K562 (cell line): ENCODE measurements at regions not wholly inside any gene's neighbourhood (a gene's known extent, or its start where the extent isn't known, plus 50 kb on each side); places are given as distances from the start of the nearest gene placed in this dataset.

Source experiments
- ATAC-seq: fragments of 200-7000 bp; cut with Tn5 transposase; 3 replicates; pipeline ENCODE4 v1.9.1; 2020; ENCODE audit warnings: moderate library complexity
- BruUV-seq: library from RNA; stranded (reverse); fragments of 400-500 nt; replicated peaks from 2 replicates; lab custom pipeline; 2021; lab: Mats Ljungman, UMichigan
- CTCF ChIA-PET: fragments of 300-600 bp; formaldehyde crosslinking; extraction: SDS; loops from one replicate; lab custom pipeline; 2021; ENCODE audit warnings: low intra/inter-chr PET ratio; lab: Yijun Ruan, JAX
- POLR2A ChIA-PET: fragments of 300-600, 350-650 bp; sonication (Branson Sonifier 250); formaldehyde crosslinking; extraction: SDS; loops from one replicate; lab custom pipeline; 2021; ENCODE audit warnings: antibody characterized with exemption, inconsistent platforms; lab: Yijun Ruan, JAX
- DNase-seq, 4 experiments: peaks; one replicate each; pipeline versions ENCODE4 v3.0.0 to v3.0.0-alpha.2; 2011 to 2018; ENCODE audit warnings: low spot score in 3 of 4, mixed read lengths in 3 of 4; ENCODE audit errors: extremely low read depth in 1 of 4
- FAIRE-seq: peaks from 2 replicates; lab custom pipeline; 2011; peaks lifted over from hg19 to GRCh38; lab: Jason Lieb, UNC
- H2AFZ ChIP-seq: 2 replicates; pipeline ENCODE4 v1.6.0; 2011; ENCODE audit warnings: low read depth, low read length, control low read depth, inconsistent platforms
- H3K27ac ChIP-seq: fragments of 200-600 bp; 3 replicates; pipeline ENCODE4 v1.8.0; 2011; ENCODE audit warnings: low read depth, mild to moderate bottlenecking, control low read depth, inconsistent platforms, low read length, moderate library complexity, mixed read lengths; ENCODE audit errors: extremely low read depth
- H3K27me3 ChIP-seq, 2 experiments: fragments of 300-600 bp in 1 of 2; 2 replicates in 1 of 2; 3 replicates in 1 of 2; pipeline versions ENCODE4 v1.6.0 to v1.8.0; 2011; ENCODE audit warnings: inconsistent platforms in 2 of 2, low read length in 2 of 2, mild to moderate bottlenecking in 1 of 2, mixed read lengths in 1 of 2, moderate library complexity in 1 of 2; ENCODE audit not compliant: control insufficient read depth in 2 of 2, insufficient read depth in 2 of 2
- H3K36me3 ChIP-seq: fragments of 300-600 bp; 3 replicates; pipeline ENCODE4 v1.8.0; 2011; ENCODE audit warnings: mild to moderate bottlenecking, low read length, inconsistent platforms; ENCODE audit not compliant: control insufficient read depth, insufficient read depth
- H3K4me1 ChIP-seq, 2 experiments: fragments of 200-600 bp in 1 of 2; replicated peaks in 1 of 2; 2 replicates in 1 of 2; 3 replicates in 1 of 2; pipeline versions ENCODE4 v1.5.1 to v1.8.0; 2011; ENCODE audit warnings: inconsistent platforms in 2 of 2, low read length in 2 of 2, mild to moderate bottlenecking in 1 of 2, mixed read lengths in 1 of 2, moderate library complexity in 1 of 2; ENCODE audit not compliant: control insufficient read depth in 2 of 2, insufficient read depth in 2 of 2
- H3K4me2 ChIP-seq: 2 replicates; pipeline ENCODE4 v1.6.1; 2011; ENCODE audit warnings: low read length, control low read depth, inconsistent platforms, mixed read lengths; ENCODE audit not compliant: insufficient read depth
- H3K4me3 ChIP-seq: fragments of 200-600 bp; sonication (generic), shearing (Covaris generic); 2 replicates; pipeline ENCODE4 v1.5.1; 2016; ENCODE audit warnings: control low read depth, inconsistent platforms
- H3K79me2 ChIP-seq: fragments of 200-600 bp; 3 replicates; pipeline ENCODE4 v1.8.0; 2011; ENCODE audit warnings: low read length, inconsistent platforms; ENCODE audit not compliant: control insufficient read depth, insufficient read depth
- H3K9ac ChIP-seq, 2 experiments: 2 replicates each; pipeline versions ENCODE4 v1.6.0 to v1.6.1; 2011; ENCODE audit warnings: low read depth in 2 of 2, low read length in 2 of 2, control low read depth in 1 of 2, inconsistent platforms in 1 of 2, mild to moderate bottlenecking in 1 of 2, mixed read lengths in 1 of 2; ENCODE audit not compliant: insufficient read depth in 1 of 2
- H3K9me1 ChIP-seq: one replicate; pipeline ENCODE4 v1.6.0; 2011; ENCODE audit warnings: inconsistent platforms, mild to moderate bottlenecking, low read length, moderate library complexity; ENCODE audit not compliant: control insufficient read depth, insufficient read depth
- H3K9me3 ChIP-seq: replicated peaks from 2 replicates; pipeline ENCODE4 v1.5.1; 2011; ENCODE audit warnings: low read depth, low read length, inconsistent platforms; ENCODE audit not compliant: control insufficient read depth, insufficient read depth
- H4K20me1 ChIP-seq: replicated peaks from 2 replicates; pipeline ENCODE4 v1.6.1; 2011; ENCODE audit warnings: low read length, inconsistent platforms, mixed read lengths; ENCODE audit not compliant: control insufficient read depth, insufficient read depth
- HEY1 ChIP-seq: fragments of 250-450 bp; sonication (Bioruptor Pico); IDR thresholded peaks from 2 replicates; pipeline ENCODE4 v1.5.0; 2020; ENCODE audit warnings: mild to moderate bottlenecking, moderate library complexity, borderline replicate concordance
- MIER1 ChIP-seq: fragments of 450-650 bp; IDR thresholded peaks from 2 replicates; pipeline ENCODE4 v1.6.1; 2016; ENCODE audit warnings: antibody characterized with exemption, mild to moderate bottlenecking, low read depth
- NR0B1 ChIP-seq: fragments of 450-650 bp; IDR thresholded peaks from one replicate; pipeline ENCODE4 v1.6.1; 2018; ENCODE audit warnings: mild to moderate bottlenecking, moderate library complexity; ENCODE audit not compliant: partially characterized antibody
- RHOXF2B ChIP-seq: fragments of 250-450 bp; sonication (Bioruptor Pico); conservative IDR thresholded peaks from 2 replicates; pipeline ENCODE4 v1.5.1; 2021
- SRSF3 ChIP-seq: fragments of 200-400 bp; formaldehyde crosslinking; IDR thresholded peaks from 2 replicates; pipeline ENCODE4 v1.6.1; 2016; ENCODE audit warnings: mild to moderate bottlenecking, low read length, moderate library complexity; ENCODE audit not compliant: insufficient read depth
- WGBS: fragments of 100-300 bp; shearing (Covaris generic); methylation state at CpG from one replicate; pipeline ENCODE4 v1.1.6; 2016; ENCODE audit warnings: low coverage, mixed read lengths; ENCODE audit not compliant: insufficient coverage; ENCODE audit errors: missing lambda C conversion rate; 5-methylcytosine and 5-hydroxymethylcytosine counted together
- in situ Hi-C: fragments of 300-500 bp; cut with MboI; formaldehyde crosslinking; loops from 4 replicates; pipeline ENCODE4 v1.15.0; 2018; ENCODE audit warnings: inconsistent platforms, mixed read lengths
- intact Hi-C: fragments of 100-400 bp; cut with micrococcal nuclease; formaldehyde crosslinking; loops from 2 replicates; pipeline ENCODE4 v1.14.2; 2022
- TF ChIP-seq, protein P1 (sequence below): fragments of 250-450 bp; sonication (Bioruptor Pico); IDR thresholded peaks from 2 replicates; pipeline ENCODE4 v1.8.0; 2022; ENCODE audit warnings: inconsistent platforms, mild to moderate bottlenecking, moderate library complexity, borderline replicate concordance

DNA sequence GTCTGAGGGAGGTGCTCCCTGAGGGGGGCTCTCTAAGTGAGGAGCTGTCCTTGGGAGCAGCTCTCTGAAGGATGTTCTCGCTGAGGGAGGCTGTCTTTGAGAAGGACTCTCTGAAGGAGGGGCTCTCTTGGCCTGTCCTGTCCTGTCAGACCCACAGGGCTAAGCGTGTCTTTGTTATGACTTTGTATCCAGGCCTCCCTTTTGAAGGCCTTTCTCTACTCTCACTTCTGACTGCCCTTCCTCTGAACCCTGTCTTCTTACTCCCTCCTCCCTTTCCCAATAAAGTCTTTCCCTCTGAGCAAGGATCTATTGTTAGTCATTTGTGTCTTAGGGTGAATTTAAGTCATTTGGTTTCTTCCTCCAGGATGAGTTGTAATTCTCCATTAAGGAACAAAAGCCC is 330.1 kb upstream of the PLET1 start:
- FAIRE-seq, result no peak
- H3K4me1 ChIP-seq, result no peaks in the 10 kb centered on the region
- TF ChIP-seq NR0B1 (no peak), HEY1 (no peak), SRSF3 (no peak), MIER1 (no peak), RHOXF2B (CRISPR knock-in tag) (no peak)
- TF ChIP-seq, protein P1, sequence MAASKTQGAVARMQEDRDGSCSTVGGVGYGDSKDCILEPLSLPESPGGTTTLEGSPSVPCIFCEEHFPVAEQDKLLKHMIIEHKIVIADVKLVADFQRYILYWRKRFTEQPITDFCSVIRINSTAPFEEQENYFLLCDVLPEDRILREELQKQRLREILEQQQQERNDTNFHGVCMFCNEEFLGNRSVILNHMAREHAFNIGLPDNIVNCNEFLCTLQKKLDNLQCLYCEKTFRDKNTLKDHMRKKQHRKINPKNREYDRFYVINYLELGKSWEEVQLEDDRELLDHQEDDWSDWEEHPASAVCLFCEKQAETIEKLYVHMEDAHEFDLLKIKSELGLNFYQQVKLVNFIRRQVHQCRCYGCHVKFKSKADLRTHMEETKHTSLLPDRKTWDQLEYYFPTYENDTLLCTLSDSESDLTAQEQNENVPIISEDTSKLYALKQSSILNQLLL (CRISPR knock-in tag), result no peak
- no peak for ATAC-seq
- H3K36me3 ChIP-seq, result no peaks in the 10 kb centered on the region
- intact Hi-C loops (no loop called here), in situ Hi-C loops (no loop called here)
- no peak for DNase-seq
- H3K9me1 ChIP-seq, result no peaks in the 10 kb centered on the region
- POLR2A ChIA-PET, result interaction anchor here (0.7 kb wide), 1 partner anchor 719 kb away, joined by 3 read pairs; the partner anchor contains the start of gene ALG9
- no peaks in the 10 kb centered on the region for H3K9me3 ChIP-seq
- H3K9ac ChIP-seq, result no peak overlapping the region
- WGBS, result 0% methylated on average over 2 of the region's 2 CpGs
- no peak overlapping the region for H2AFZ ChIP-seq
- H3K4me3 ChIP-seq, result no peak overlapping the region
- no peak overlapping the region for H3K27ac ChIP-seq
- CTCF ChIA-PET, result no interaction called here
- no peaks in the 10 kb centered on the region for H3K27me3 ChIP-seq
- no TSS peak for BruUV-seq
- no peaks in the 10 kb centered on the region for H4K20me1 ChIP-seq
- H3K79me2 ChIP-seq, result no peaks in the 10 kb centered on the region
- H3K4me2 ChIP-seq, result no peak overlapping the region
